ENCODE measurements at regions not wholly inside any gene's neighbourhood (a gene's known extent, or its start where the extent isn't known, plus 50 kb on each side); places are given as distances from the start of the nearest gene placed in this dataset.

DNA sequence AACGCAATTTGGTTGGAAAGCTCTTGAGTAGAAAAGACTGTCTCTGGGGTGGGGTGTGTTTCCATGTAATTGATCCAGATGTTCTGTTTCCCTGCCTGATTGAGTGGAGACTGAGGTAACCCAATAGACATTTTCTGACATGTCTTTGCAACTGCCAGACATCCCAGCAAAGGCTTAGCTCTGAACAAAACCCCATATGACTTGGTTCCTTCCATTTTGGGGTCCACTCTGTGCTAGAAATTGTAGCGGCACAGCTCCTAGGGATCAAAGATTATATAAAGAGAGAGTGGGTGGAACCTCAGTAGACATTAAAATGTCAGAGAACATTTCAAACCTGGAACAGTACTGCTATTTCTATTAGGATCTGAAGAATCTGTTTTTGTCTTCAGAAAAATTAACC, 189.3 kb downstream of the EDN1 start:
- no peak for DNase-seq (ENCODE audit: low read depth in 1 of 2, low spot score in 2 of 2)
- Histone ChIP-seq H2BK5ac (ENCODE audit: low read depth, low read length) (no peak overlapping the region), H3K79me1 (ENCODE audit: low read depth, low read length) (no peaks in the 10 kb centered on the region), H4K8ac (ENCODE audit: extremely low read depth, insufficient read depth, low read length) (no peak overlapping the region), H3K18ac (ENCODE audit: extremely low read depth, low read length) (no peak overlapping the region), H3K23me2 (ENCODE audit: low read depth, low read length) (no peaks in the 10 kb centered on the region), H3K14ac (ENCODE audit: insufficient read length) (no peak overlapping the region), H3K4ac (replicated peaks; ENCODE audit: insufficient read length, low read depth, low read length) (no peak overlapping the region), H3K4me3 (ENCODE audit: extremely low read depth in 1 of 4, insufficient read depth in 2 of 4, low read depth in 3 of 4, low read length in 4 of 4) (no peak overlapping the region), H3K56ac (replicated peaks; ENCODE audit: insufficient read length, low read depth, low read length) (no peak overlapping the region), H3K4me1 (replicated peaks in 1 of 4; ENCODE audit: control insufficient read depth in 3 of 4, insufficient read depth in 4 of 4, low read length in 3 of 4) (no peaks in the 10 kb centered on the region), H2AK5ac (ENCODE audit: low read depth, low read length) (no peak overlapping the region), H3K23ac (ENCODE audit: insufficient read length) (no peak overlapping the region), H3K27me3 (replicated peaks in 1 of 4; ENCODE audit: control insufficient read depth in 3 of 4, extremely low read depth in 1 of 4, insufficient read depth in 3 of 4, low read length in 3 of 4) (no peaks in the 10 kb centered on the region), H3K9me3 (ENCODE audit: insufficient read depth in 2 of 2, low read depth in 1 of 2, low read length in 1 of 2) (no peaks in the 10 kb centered on the region), H3K27ac (ENCODE audit: low read depth, low read length) (no peak overlapping the region), H4K20me1 (replicated peaks in 1 of 2; ENCODE audit: control insufficient read depth in 1 of 2, insufficient read depth in 2 of 2, low read length in 2 of 2) (no peaks in the 10 kb centered on the region), H3K36me3 (ENCODE audit: control insufficient read depth in 2 of 4, insufficient read depth in 4 of 4, low read length in 3 of 4) (no peaks in the 10 kb centered on the region), H2BK20ac (ENCODE audit: low read length) (no peak overlapping the region), H3K79me2 (ENCODE audit: control insufficient read depth in 1 of 2, insufficient read depth in 2 of 2, low read length in 2 of 2) (no peaks in the 10 kb centered on the region), H3K4me2 (ENCODE audit: insufficient read depth in 1 of 2, low read depth in 2 of 2, low read length in 2 of 2) (no peak overlapping the region), H4K91ac (replicated peaks; ENCODE audit: insufficient read length, low read length) (no peak overlapping the region), H3K9ac (replicated peaks in 1 of 4; ENCODE audit: extremely low read depth in 1 of 4, low read depth in 3 of 4, low read length in 3 of 4) (no peak overlapping the region), H2AFZ (ENCODE audit: low read length) (no peak overlapping the region), H4K5ac (ENCODE audit: insufficient read length, low read depth, low read length) (no peak overlapping the region), H2BK15ac (ENCODE audit: low read length) (no peak overlapping the region), H2BK12ac (ENCODE audit: low read depth, low read length) (no peak overlapping the region), H2BK120ac (replicated peaks; ENCODE audit: low read depth, low read length) (no peak overlapping the region)
- CTCF ChIA-PET (ENCODE audit: partially characterized antibody), result interaction anchor here (2.2 kb wide), 1 partner anchor 25 kb away, joined by 8 read pairs; no protein-coding TSS in a partner anchor
- TF ChIP-seq FOSL1 (IDR thresholded peaks at IDR 0.05; ENCODE audit: insufficient read depth, low read depth, low read length) (no peak), CREB1 (IDR thresholded peaks at IDR 0.05) (no peak), GABPA (IDR thresholded peaks at IDR 0.05; ENCODE audit: borderline replicate concordance, insufficient read depth, low read length) (no peak), MAFK (IDR thresholded peaks at IDR 0.05; ENCODE audit: low read depth, low read length) (no peak), ZNF274 (IDR thresholded peaks at IDR 0.05; ENCODE audit: borderline replicate concordance, extremely low read depth, low read length) (no peak), BACH1 (IDR thresholded peaks at IDR 0.05; ENCODE audit: low read length) (no peak), SIRT6 (IDR thresholded peaks at IDR 0.05; ENCODE audit: low read length) (no peak), RBBP5 (IDR thresholded peaks at IDR 0.05; ENCODE audit: borderline replicate concordance, low read depth, low read length) (no peak), POU5F1 (IDR thresholded peaks at IDR 0.05; ENCODE audit: low read depth, low read length) (no peak), HDAC6 (IDR thresholded peaks at IDR 0.05; ENCODE audit: low read depth, low read length) (no peak), ASH2L (IDR thresholded peaks at IDR 0.05; ENCODE audit: low read length) (no peak), POLR2A (IDR thresholded peaks at IDR 0.05; ENCODE audit: control extremely low read depth in 1 of 2, low read depth in 2 of 2, low read length in 2 of 2) (no peak)
- POLR2A ChIA-PET (ENCODE audit: partially characterized antibody), result no interaction called here
- FAIRE-seq, result no peak
- WGBS, 2 experiments (ENCODE audit: extremely low coverage in 1 of 2, insufficient coverage in 1 of 2, insufficient read length in 1 of 2, insufficient replicate concordance in 2 of 2, low coverage in 1 of 2, low lambda C conversion rate in 2 of 2, missing lambda C conversion rate in 1 of 2), result 95% methylated on average over 2 of the region's 2 CpGs; no CpG with 5 or more reads in 1 of the 2 experiments

All from H1 (cell line).